GM21515 (cell line): ENCODE measurements at regions not wholly inside any gene's neighbourhood (a gene's known extent, or its start where the extent isn't known, plus 50 kb on each side); places are given as distances from the start of the nearest gene placed in this dataset.

Source experiments
- ATAC-seq: cut with Tn5 transposase; IDR thresholded peaks from one replicate; pipeline ENCODE4 v1.9.1; 2021; ENCODE audit not compliant: unreplicated experiment

DNA sequence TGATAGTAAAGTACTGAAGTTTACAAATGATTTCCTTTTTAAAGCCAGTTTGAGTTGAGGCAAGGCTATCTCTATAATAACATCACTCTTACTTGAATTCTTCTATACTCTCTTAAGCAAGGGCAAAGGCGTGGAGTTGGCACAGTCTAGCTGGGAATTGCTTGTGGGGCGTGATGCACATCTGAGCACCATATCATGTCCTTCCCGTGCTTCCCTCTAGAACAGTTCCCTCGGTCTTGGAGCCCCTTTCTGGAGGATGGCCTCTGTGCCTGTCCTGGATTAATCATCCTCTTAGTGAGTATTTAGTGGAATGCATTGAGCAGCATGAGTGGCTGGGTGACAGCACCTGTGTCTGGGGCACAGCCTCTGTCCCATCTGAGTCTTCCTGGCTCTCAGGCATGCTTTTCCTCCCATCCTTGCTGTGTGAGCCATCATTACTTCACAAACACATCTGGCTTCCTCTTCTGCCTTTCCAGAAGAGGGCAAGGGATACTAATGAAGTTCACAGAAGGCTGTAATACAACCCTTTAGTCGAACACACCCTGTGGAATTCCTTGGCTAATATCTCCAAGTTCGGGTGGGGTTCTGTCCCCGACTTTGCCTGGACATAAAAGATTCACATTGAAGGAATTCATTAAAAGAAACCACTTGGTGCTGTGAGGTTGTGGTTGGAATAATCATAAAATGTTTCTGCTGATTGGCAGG, 188.2 kb downstream of the FNDC1 start:
- ATAC-seq, result no peak

DNA sequence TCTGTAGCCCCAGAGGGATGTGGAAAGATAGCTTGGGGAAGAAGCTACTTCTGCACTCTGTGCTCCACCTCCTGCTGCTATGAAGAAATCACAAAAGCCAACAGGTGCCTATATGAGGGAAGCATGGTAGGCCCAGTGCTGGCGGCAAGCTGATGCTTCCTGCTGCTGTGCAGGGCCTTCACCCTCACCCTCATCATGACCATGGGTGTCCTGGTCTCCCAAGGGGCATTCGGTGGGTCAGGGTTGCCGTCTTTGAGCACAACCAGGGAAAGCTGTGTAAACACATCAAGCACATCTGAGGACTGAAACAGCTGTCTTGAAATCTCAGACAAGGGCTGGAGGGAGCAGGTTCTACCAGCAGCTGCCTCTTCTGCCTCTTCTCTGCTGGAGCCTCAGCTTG, 184.0 kb downstream of the FNDC1 start:
- no peak for ATAC-seq

DNA sequence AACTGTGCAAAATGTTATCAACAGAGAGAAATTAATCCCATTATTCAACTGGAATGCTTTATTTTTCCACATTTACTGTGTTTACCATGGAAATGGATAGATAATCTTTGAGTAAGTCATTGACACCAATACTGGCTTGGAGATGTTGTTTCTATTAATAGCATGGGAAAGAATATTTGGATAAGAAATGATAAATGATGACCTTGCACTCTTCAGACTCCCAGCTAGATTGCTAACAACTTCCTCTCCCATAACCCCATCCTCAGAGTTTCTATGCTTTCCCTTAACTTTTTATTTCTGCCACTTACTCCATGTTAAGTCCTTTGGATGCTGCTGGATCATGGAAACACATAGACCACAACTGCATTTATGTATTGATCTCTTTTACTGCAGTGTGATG, 182.5 kb downstream of the FNDC1 start:
- no peak for ATAC-seq

DNA sequence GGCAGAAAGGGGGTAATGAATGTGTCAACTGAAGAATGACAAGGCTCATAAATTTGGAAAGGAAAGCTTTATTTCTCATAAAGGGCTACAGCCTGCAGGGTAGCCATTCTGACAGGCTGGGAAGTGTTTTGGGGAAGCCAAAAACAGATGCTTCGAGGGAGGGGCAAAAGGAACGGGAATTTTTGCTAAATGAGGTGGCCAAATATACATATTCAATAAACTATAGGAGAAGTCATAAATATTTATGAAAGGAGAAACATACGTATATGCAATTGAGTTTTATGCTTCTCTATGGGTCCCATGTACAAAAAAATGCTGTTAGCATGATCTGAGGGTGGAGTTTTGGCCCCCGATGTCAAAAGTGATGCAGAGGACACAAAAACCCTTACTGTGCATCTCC, 180.7 kb downstream of the FNDC1 start:
- no peak for ATAC-seq

DNA sequence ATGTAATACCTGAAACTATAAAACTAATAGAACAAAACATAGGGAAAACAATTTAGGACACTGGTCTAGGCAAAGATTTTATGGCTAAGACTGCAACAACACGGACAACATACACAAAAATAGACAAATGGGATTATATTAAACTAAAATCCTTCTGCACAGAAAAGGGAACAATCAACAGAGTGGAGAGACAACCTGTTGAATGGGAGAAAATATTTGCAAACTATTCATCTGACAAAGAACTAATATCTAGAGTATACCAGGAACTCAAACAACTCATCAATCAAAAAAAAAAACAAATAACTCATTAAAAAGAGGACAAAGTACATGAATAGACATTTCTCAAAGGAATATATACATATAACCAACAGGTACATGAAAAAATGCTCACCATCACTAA, 174.5 kb downstream of the FNDC1 start:
- no peak for ATAC-seq

DNA sequence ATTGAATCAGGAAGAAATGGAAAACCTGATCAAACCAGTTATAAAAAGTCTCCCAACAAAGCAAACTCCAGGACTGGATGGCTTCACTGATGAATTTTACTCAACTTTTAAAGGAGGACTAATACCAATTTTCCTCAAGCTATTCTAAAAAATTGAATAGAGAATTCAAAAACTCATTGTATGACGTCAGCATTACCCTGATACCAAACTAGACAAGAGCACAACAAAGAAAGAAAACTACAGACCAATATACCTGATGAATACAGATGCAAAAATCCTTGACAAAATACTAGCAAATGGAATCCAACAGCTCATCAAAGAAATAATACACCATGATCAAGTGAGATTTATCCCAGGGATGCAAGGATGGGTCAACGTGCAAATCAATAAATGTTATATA, 172.9 kb downstream of the FNDC1 start:
- ATAC-seq, result no peak

DNA sequence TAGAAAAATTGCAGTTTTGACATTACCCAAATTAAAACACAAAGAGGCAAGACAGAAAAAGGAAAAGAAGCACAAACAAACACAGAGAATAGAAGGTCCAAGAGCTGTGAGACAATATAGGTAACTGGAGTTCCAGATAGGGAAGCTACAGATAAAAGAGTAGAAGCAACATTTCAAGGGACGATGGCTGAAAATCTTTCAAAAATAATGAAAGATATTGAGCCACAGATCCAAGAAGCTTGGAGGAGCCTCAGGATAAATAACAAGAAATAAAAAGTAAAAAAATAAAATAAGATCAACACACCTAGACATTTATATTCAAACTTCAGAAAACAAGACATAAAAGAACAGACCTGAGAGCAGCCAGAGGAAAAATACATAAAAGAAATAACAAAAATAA, 164.9 kb downstream of the FNDC1 start:
- ATAC-seq, result no peak

DNA sequence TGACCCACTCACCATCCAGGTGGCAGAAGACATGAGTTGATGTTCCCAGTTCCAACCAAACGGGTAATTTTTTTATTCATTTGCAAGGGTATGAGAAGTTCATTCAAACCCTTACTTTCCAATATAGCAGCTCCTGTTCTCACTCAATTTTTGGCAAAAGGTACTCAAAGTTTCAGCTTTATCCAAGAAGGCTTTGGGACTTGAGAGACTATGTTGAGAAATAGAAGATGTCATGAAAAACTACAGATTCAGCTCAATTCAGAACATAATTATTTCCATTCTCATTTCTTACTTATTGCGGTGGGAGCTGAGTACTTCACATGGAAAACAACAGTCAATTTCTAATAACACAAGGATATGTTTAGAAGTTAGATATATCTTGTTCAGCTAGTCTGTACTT, 162.3 kb downstream of the FNDC1 start:
- no peak for ATAC-seq

DNA sequence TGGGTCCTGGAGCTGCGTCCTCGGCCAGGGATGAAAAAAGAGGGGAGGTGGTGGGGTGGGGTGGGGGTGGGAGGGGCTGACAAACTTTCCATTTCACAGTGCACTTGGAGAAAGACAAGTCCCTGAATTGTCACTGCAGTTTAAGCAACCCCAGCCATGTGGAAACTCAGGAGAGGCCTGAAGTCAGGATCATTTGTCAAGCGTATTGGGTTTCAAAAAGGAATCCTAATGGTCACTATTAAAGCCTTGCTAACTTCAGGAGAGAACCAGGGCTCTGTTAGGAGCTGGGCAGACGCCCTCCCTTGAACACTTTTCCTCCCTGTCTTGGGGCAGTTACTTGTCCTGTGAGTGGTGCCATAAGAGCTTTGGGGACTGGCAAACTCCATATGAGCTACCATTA, 159.9 kb downstream of the FNDC1 start:
- ATAC-seq, result no peak

DNA sequence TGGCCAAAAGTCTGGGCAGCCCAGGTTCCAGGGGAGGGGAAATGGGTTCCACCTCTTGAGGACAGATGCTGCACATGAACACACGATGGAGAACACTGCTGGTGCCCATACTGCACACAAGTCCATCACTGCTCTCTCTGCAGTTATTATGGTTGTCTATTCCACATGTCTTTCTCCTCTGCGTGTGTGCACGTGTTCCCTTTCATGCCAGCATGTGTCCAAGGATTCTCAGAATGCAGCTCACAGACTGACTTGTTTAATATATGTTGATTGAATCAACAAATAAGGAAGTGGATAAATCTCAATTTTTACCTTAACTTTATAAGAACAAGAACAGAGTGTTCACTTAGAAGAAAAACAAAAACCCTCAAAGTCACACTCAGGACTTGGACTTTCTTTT, 158.9 kb downstream of the FNDC1 start:
- ATAC-seq, result no peak

DNA sequence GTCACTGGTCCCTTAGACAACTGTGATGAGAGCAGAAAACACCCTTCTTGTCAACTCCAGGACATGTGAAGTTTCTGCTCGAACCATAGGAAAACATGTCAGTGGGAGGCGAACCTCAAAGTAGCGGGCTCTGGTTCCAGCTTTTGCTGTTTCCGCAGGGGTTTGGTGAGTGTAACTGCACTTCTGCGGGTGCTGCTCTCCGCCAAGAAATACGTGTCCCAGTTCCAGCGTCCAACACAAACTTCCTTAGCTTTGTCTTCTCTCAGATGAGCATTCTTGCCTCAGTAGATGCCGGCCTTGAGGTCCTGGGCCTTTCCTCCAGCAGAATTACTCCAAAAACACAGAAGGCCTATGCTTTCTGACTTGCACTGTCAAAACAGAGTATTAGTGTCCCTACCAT, 156.3 kb downstream of the FNDC1 start:
- ATAC-seq, result no peak

DNA sequence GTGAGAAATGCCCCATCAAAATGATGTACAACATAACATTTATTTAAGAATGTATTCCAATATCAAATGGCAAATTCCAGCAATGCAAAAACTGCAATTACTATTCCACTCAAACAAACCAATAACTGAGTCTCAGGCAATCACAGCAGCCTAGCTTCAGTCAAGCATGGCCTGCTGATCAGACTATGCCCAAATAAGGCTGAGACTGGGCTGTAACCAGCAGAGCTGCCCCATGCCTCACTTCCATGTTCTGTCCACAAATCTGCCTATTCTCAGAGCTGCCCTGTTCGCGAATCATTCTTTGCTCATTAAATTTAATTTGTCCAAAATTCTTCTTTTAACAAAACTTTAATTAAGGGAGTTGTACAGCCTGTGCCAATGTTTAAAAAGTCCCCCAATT, 155.4 kb downstream of the FNDC1 start:
- ATAC-seq, result no peak
